WTC11 (cell line): ENCODE measurements at regions not wholly inside any gene's neighbourhood (a gene's known extent, or its start where the extent isn't known, plus 50 kb on each side); places are given as distances from the start of the nearest gene placed in this dataset.

Experiments
- ATAC-seq: fragments of 200-7000 bp; cut with Tn5 transposase; 2 replicates; pipeline ENCODE4 v1.10.0; 2021; ENCODE audit warnings: mild to moderate bottlenecking, moderate library complexity
- CTCF ChIA-PET: fragments of 300-600 bp; sonication (Branson Sonifier 250); formaldehyde crosslinking; loops from one replicate; lab custom pipeline; 2021; ENCODE audit warnings: antibody characterized with exemption; lab: Charles Lee
- POLR2A ChIA-PET: fragments of 350-600 bp; sonication (Branson Sonifier 250); formaldehyde crosslinking; loops from one replicate; lab custom pipeline; 2021; ENCODE audit warnings: antibody characterized with exemption; lab: Charles Lee
- DNase-seq: peaks from one replicate; pipeline ENCODE4 v3.0.0; 2021; ENCODE audit warnings: low spot score
- H3K27ac Mint-ChIP-seq: 2 replicates; pipeline ENCODE4 v1.8.0; 2021; ENCODE audit warnings: mixed read lengths
- H3K27me3 Mint-ChIP-seq: 2 replicates; pipeline ENCODE4 v1.8.0; 2021; ENCODE audit warnings: low read depth, mild to moderate bottlenecking, moderate library complexity, mixed read lengths
- H3K36me3 Mint-ChIP-seq: 2 replicates; pipeline ENCODE4 v1.8.0; 2021; ENCODE audit warnings: mixed read lengths
- H3K4me1 Mint-ChIP-seq: 2 replicates; pipeline ENCODE4 v1.8.0; 2022; ENCODE audit warnings: mixed read lengths
- H3K4me3 Mint-ChIP-seq: 2 replicates; pipeline ENCODE4 v1.8.0; 2021; ENCODE audit warnings: mild to moderate bottlenecking, moderate library complexity, mixed read lengths
- H3K9me3 Mint-ChIP-seq: 2 replicates; pipeline ENCODE4 v1.8.0; 2021; ENCODE audit warnings: mixed read lengths
- CREM ChIP-seq: sonication (generic); formaldehyde crosslinking; IDR thresholded peaks from 2 replicates; pipeline ENCODE4 v1.8.1; 2022; ENCODE audit warnings: mild to moderate bottlenecking, missing genetic modification reagents, moderate library complexity
- ETV6 ChIP-seq: sonication (generic); formaldehyde crosslinking; IDR thresholded peaks from 2 replicates; pipeline ENCODE4 v1.8.1; 2022; ENCODE audit warnings: mild to moderate bottlenecking, missing genetic modification reagents
- GABPB1 ChIP-seq: sonication (generic); formaldehyde crosslinking; IDR thresholded peaks from 2 replicates; pipeline ENCODE4 v1.8.1; 2023; ENCODE audit warnings: mild to moderate bottlenecking, missing genetic modification reagents
- GRHL2 ChIP-seq: fragments of 250-450 bp; sonication (Bioruptor Pico); IDR thresholded peaks from 2 replicates; pipeline ENCODE4 v1.8.0; 2022; ENCODE audit warnings: mild to moderate bottlenecking, moderate library complexity; ENCODE audit not compliant: insufficient replicate concordance, severe bottlenecking
- MXD4 ChIP-seq: fragments of 250-450 bp; sonication (Bioruptor Pico); IDR thresholded peaks from 2 replicates; pipeline ENCODE4 v1.8.0; 2021; ENCODE audit warnings: mild to moderate bottlenecking, moderate library complexity, borderline replicate concordance
- NFE2L1 ChIP-seq: sonication (generic); formaldehyde crosslinking; IDR thresholded peaks from 2 replicates; pipeline ENCODE4 v1.8.1; 2023; ENCODE audit warnings: missing genetic modification reagents
- RELA ChIP-seq: sonication (generic); formaldehyde crosslinking; IDR thresholded peaks from 2 replicates; pipeline ENCODE4 v1.8.1; 2022; ENCODE audit warnings: missing genetic modification reagents, mild to moderate bottlenecking, borderline replicate concordance
- SMAD4 ChIP-seq: sonication (generic); formaldehyde crosslinking; IDR thresholded peaks from 2 replicates; pipeline ENCODE4 v1.8.0; 2022; ENCODE audit warnings: mild to moderate bottlenecking, missing genetic modification reagents
- SOX15 ChIP-seq: fragments of 250-450 bp; sonication (Bioruptor Pico); IDR thresholded peaks from 2 replicates; pipeline ENCODE4 v1.9.0; 2021; ENCODE audit warnings: mild to moderate bottlenecking
- ZNF396 ChIP-seq: fragments of 250-450 bp; sonication (Bioruptor Pico); IDR thresholded peaks from 2 replicates; pipeline ENCODE4 v1.8.0; 2021; ENCODE audit warnings: mild to moderate bottlenecking, moderate library complexity, borderline replicate concordance
- ZNF416 ChIP-seq: fragments of 250-450 bp; sonication (Bioruptor Pico); IDR thresholded peaks from 2 replicates; pipeline ENCODE4 v1.9.0; 2021; ENCODE audit warnings: mild to moderate bottlenecking, inconsistent platforms
- TF ChIP-seq, protein P1 (sequence below): fragments of 250-450 bp; sonication (Bioruptor Pico); IDR thresholded peaks from 2 replicates; pipeline ENCODE4 v1.8.0; 2021; ENCODE audit warnings: mild to moderate bottlenecking
- TF ChIP-seq, protein P2 (sequence below): sonication (generic); formaldehyde crosslinking; IDR thresholded peaks from 2 replicates; pipeline ENCODE4 v1.8.0; 2022; ENCODE audit warnings: mild to moderate bottlenecking, missing genetic modification reagents
- TF ChIP-seq, protein P3 (sequence below): sonication (generic); formaldehyde crosslinking; conservative IDR thresholded peaks from 2 replicates; pipeline ENCODE4 v1.8.1; 2022; ENCODE audit warnings: mild to moderate bottlenecking, missing genetic modification reagents
- TF ChIP-seq, protein P4 (sequence below): sonication (generic); formaldehyde crosslinking; IDR thresholded peaks from 2 replicates; pipeline ENCODE4 v1.8.0; 2023; ENCODE audit warnings: mild to moderate bottlenecking, missing genetic modification reagents
- TF ChIP-seq, protein P5 (sequence below): sonication (generic); formaldehyde crosslinking; IDR thresholded peaks from 2 replicates; pipeline ENCODE4 v1.8.1; 2022; ENCODE audit warnings: mild to moderate bottlenecking, missing genetic modification reagents, moderate library complexity, borderline replicate concordance
- TF ChIP-seq, protein P6 (sequence below): sonication (generic); formaldehyde crosslinking; IDR thresholded peaks from 2 replicates; pipeline ENCODE4 v1.8.1; 2023; ENCODE audit warnings: mild to moderate bottlenecking, moderate library complexity, missing genetic modification reagents
- TF ChIP-seq, protein P7 (sequence below): sonication (generic); formaldehyde crosslinking; IDR thresholded peaks from 2 replicates; pipeline ENCODE4 v1.8.0; 2022; ENCODE audit warnings: mild to moderate bottlenecking, missing genetic modification reagents
- TF ChIP-seq, protein P8 (sequence below): sonication (generic); formaldehyde crosslinking; IDR thresholded peaks from 2 replicates; pipeline ENCODE4 v1.8.0; 2022; ENCODE audit warnings: missing genetic modification reagents
- TF ChIP-seq, protein P9 (sequence below): fragments of 250-450 bp; sonication (Bioruptor Pico); IDR thresholded peaks from 2 replicates; pipeline ENCODE4 v2.1.2; 2022; ENCODE audit warnings: mild to moderate bottlenecking, moderate library complexity

DNA sequence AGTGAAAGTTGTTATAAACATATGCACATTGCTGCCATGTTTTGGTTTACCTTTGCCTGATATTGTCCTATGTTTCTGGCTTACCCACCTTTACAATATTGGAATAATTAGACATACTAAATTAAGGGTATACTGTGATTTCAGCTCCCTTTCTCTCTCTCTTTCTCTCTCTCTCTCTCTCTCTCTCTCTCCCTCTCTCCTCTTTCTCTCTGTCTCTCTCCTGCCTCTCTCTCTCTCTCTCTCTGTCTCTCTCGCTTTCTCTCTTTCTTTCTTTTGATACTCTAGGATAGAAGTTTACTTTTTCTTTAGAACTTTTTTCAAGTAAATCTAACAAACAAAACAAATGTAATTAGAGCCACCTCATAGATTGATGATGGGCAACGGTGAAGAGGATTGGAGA is 239.6 kb downstream of the TMEM161B start:
- ChIA-PET POLR2A (no interaction called here), CTCF (no interaction called here)
- Mint-ChIP-seq H3K9me3 (no peaks in the 10 kb centered on the region), H3K4me3 (no peak overlapping the region), H3K27me3 (no peaks in the 10 kb centered on the region), H3K36me3 (no peaks in the 10 kb centered on the region), H3K27ac (no peak overlapping the region), H3K4me1 (peaks cover 8% of the 10 kb centered on the region)
- TF ChIP-seq ZNF416 (CRISPR knock-in tag) (no peak), SOX15 (no peak), MXD4 (CRISPR knock-in tag) (no peak), ETV6 (no peak)
- TF ChIP-seq, protein P1, sequence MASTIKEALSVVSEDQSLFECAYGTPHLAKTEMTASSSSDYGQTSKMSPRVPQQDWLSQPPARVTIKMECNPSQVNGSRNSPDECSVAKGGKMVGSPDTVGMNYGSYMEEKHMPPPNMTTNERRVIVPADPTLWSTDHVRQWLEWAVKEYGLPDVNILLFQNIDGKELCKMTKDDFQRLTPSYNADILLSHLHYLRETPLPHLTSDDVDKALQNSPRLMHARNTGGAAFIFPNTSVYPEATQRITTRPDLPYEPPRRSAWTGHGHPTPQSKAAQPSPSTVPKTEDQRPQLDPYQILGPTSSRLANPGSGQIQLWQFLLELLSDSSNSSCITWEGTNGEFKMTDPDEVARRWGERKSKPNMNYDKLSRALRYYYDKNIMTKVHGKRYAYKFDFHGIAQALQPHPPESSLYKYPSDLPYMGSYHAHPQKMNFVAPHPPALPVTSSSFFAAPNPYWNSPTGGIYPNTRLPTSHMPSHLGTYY (CRISPR knock-in tag) = no peak
- TF ChIP-seq, protein P2, sequence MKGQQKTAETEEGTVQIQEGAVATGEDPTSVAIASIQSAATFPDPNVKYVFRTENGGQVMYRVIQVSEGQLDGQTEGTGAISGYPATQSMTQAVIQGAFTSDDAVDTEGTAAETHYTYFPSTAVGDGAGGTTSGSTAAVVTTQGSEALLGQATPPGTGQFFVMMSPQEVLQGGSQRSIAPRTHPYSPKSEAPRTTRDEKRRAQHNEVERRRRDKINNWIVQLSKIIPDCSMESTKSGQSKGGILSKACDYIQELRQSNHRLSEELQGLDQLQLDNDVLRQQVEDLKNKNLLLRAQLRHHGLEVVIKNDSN (CRISPR knock-in tag) = no peak
- ATAC-seq = no peak
- no peak for DNase-seq

DNA sequence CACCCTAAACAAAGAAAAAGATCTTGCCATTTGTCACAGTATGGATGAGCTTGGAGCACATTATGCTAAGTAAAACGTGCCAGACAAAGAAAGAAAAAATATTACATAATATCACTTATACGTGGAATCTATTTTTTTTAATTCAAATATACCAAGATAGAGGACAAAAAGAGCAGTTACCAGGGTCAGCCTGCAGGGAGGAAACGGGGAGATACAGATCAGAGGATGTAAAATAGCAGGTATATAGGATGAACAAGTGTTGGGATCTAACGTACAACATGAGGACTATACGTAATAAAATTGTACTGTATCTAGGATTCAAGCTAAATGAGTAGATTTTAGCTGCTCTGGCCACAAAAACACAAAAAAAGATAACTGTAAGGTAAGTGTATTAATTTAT is 247.5 kb downstream of the TMEM161B start:
- DNase-seq = no peak
- Mint-ChIP-seq H3K27ac (no peak overlapping the region), H3K4me1 (peaks cover 8% of the 10 kb centered on the region; the same call in 1 of the 2 replicates), H3K36me3 (no peaks in the 10 kb centered on the region), H3K4me3 (no peak overlapping the region), H3K27me3 (no peaks in the 10 kb centered on the region), H3K9me3 (no peaks in the 10 kb centered on the region)
- no peak for ATAC-seq
- ChIA-PET POLR2A (no interaction called here), CTCF (no interaction called here)
- TF ChIP-seq, protein P3, sequence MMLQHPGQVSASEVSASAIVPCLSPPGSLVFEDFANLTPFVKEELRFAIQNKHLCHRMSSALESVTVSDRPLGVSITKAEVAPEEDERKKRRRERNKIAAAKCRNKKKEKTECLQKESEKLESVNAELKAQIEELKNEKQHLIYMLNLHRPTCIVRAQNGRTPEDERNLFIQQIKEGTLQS (CRISPR knock-in tag) = no peak
- TF ChIP-seq GRHL2 (CRISPR knock-in tag) (no peak), SMAD4 (CRISPR knock-in tag) (no peak), ZNF416 (CRISPR knock-in tag) (no peak), NFE2L1 (CRISPR knock-in tag) (no peak), ZNF396 (CRISPR knock-in tag) (no peak), RELA (CRISPR knock-in tag) (no peak), GABPB1 (CRISPR knock-in tag) (no peak), CREM (CRISPR knock-in tag) (no peak)
- TF ChIP-seq, protein P4, sequence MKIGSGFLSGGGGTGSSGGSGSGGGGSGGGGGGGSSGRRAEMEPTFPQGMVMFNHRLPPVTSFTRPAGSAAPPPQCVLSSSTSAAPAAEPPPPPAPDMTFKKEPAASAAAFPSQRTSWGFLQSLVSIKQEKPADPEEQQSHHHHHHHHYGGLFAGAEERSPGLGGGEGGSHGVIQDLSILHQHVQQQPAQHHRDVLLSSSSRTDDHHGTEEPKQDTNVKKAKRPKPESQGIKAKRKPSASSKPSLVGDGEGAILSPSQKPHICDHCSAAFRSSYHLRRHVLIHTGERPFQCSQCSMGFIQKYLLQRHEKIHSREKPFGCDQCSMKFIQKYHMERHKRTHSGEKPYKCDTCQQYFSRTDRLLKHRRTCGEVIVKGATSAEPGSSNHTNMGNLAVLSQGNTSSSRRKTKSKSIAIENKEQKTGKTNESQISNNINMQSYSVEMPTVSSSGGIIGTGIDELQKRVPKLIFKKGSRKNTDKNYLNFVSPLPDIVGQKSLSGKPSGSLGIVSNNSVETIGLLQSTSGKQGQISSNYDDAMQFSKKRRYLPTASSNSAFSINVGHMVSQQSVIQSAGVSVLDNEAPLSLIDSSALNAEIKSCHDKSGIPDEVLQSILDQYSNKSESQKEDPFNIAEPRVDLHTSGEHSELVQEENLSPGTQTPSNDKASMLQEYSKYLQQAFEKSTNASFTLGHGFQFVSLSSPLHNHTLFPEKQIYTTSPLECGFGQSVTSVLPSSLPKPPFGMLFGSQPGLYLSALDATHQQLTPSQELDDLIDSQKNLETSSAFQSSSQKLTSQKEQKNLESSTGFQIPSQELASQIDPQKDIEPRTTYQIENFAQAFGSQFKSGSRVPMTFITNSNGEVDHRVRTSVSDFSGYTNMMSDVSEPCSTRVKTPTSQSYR (CRISPR knock-in tag) = no peak
- TF ChIP-seq, protein P5, sequence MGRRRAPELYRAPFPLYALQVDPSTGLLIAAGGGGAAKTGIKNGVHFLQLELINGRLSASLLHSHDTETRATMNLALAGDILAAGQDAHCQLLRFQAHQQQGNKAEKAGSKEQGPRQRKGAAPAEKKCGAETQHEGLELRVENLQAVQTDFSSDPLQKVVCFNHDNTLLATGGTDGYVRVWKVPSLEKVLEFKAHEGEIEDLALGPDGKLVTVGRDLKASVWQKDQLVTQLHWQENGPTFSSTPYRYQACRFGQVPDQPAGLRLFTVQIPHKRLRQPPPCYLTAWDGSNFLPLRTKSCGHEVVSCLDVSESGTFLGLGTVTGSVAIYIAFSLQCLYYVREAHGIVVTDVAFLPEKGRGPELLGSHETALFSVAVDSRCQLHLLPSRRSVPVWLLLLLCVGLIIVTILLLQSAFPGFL = no peak
- TF ChIP-seq, protein P6, sequence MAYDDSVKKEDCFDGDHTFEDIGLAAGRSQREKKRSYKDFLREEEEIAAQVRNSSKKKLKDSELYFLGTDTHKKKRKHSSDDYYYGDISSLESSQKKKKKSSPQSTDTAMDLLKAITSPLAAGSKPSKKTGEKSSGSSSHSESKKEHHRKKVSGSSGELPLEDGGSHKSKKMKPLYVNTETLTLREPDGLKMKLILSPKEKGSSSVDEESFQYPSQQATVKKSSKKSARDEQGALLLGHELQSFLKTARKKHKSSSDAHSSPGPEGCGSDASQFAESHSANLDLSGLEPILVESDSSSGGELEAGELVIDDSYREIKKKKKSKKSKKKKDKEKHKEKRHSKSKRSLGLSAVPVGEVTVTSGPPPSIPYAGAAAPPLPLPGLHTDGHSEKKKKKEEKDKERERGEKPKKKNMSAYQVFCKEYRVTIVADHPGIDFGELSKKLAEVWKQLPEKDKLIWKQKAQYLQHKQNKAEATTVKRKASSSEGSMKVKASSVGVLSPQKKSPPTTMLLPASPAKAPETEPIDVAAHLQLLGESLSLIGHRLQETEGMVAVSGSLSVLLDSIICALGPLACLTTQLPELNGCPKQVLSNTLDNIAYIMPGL (CRISPR knock-in tag) = no peak
- TF ChIP-seq, protein P7, sequence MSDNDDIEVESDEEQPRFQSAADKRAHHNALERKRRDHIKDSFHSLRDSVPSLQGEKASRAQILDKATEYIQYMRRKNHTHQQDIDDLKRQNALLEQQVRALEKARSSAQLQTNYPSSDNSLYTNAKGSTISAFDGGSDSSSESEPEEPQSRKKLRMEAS (CRISPR knock-in tag) = no peak
- TF ChIP-seq, protein P8, sequence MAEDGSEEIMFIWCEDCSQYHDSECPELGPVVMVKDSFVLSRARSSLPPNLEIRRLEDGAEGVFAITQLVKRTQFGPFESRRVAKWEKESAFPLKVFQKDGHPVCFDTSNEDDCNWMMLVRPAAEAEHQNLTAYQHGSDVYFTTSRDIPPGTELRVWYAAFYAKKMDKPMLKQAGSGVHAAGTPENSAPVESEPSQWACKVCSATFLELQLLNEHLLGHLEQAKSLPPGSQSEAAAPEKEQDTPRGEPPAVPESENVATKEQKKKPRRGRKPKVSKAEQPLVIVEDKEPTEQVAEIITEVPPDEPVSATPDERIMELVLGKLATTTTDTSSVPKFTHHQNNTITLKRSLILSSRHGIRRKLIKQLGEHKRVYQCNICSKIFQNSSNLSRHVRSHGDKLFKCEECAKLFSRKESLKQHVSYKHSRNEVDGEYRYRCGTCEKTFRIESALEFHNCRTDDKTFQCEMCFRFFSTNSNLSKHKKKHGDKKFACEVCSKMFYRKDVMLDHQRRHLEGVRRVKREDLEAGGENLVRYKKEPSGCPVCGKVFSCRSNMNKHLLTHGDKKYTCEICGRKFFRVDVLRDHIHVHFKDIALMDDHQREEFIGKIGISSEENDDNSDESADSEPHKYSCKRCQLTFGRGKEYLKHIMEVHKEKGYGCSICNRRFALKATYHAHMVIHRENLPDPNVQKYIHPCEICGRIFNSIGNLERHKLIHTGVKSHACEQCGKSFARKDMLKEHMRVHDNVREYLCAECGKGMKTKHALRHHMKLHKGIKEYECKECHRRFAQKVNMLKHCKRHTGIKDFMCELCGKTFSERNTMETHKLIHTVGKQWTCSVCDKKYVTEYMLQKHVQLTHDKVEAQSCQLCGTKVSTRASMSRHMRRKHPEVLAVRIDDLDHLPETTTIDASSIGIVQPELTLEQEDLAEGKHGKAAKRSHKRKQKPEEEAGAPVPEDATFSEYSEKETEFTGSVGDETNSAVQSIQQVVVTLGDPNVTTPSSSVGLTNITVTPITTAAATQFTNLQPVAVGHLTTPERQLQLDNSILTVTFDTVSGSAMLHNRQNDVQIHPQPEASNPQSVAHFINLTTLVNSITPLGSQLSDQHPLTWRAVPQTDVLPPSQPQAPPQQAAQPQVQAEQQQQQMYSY (CRISPR knock-in tag) = no peak
- TF ChIP-seq, protein P9, sequence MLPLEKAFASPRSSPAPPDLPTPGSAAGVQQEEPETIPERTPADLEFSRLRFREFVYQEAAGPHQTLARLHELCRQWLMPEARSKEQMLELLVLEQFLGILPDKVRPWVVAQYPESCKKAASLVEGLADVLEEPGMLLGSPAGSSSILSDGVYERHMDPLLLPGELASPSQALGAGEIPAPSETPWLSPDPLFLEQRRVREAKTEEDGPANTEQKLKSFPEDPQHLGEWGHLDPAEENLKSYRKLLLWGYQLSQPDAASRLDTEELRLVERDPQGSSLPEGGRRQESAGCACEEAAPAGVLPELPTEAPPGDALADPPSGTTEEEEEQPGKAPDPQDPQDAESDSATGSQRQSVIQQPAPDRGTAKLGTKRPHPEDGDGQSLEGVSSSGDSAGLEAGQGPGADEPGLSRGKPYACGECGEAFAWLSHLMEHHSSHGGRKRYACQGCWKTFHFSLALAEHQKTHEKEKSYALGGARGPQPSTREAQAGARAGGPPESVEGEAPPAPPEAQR (CRISPR knock-in tag) = no peak
